HK-2 (cell line): ENCODE measurements at regions not wholly inside any gene's neighbourhood (a gene's known extent, or its start where the extent isn't known, plus 50 kb on each side); places are given as distances from the start of the nearest gene placed in this dataset.
A peak's percentile ranks its signal among the peaks of the same experiment; 100 is the strongest.
"Not testable (repeated sequence)": the region's sequence is repeated elsewhere in the genome, so short reads cannot be mapped to it uniquely, and the experiment has no call there.

Experiments used
- DNase-seq: peaks from one replicate; pipeline ENCODE4 v3.0.0-alpha.2; 2018; ENCODE audit not compliant: unreplicated experiment

GRCh38 chr3:160097478-160097877 lies 108.8 kb downstream of the IL12A start:
- DNase-seq, result no peak

GRCh38 chr3:160098261-160098908 lies 109.8 kb downstream of the IL12A start:
- no peak for DNase-seq

GRCh38 chr3:160098926-160099626 lies 110.4 kb downstream of the IL12A start:
- no peak for DNase-seq

- no peak for DNase-seq
Observed at GRCh38 chr3:160099834-160100233, 111.2 kb downstream of the IL12A start.

GRCh38 chr3:160100610-160101009 lies 112.0 kb downstream of the IL12A start:
- DNase-seq, result no peak

- DNase-seq, result not testable (repeated sequence)
Observed at GRCh38 chr3:160102001-160102400, 113.4 kb downstream of the IL12A start.

GRCh38 chr3:160103397-160103796 lies 114.8 kb downstream of the IL12A start:
- DNase-seq, result no peak

- no peak for DNase-seq
Observed at GRCh38 chr3:160105907-160106584, 117.4 kb downstream of the IL12A start.

- DNase-seq, result no peak
Observed at GRCh38 chr3:160106905-160107861, 118.0 kb upstream of the C3orf80 start.

GRCh38 chr3:160108362-160108761 lies 116.9 kb upstream of the C3orf80 start:
- no peak for DNase-seq

- no peak for DNase-seq
Observed at GRCh38 chr3:160112481-160112880, 112.7 kb upstream of the C3orf80 start.

GRCh38 chr3:160112996-160113395 lies 112.2 kb upstream of the C3orf80 start:
- no peak for DNase-seq

- DNase-seq, result no peak
Observed at GRCh38 chr3:160114355-160114995, 110.7 kb upstream of the C3orf80 start.

GRCh38 chr3:160115387-160115786 lies 109.8 kb upstream of the C3orf80 start:
- no peak for DNase-seq

- DNase-seq, result no peak
Observed at GRCh38 chr3:160124224-160124623, 101.0 kb upstream of the C3orf80 start.

GRCh38 chr3:160125258-160125657 lies 100.0 kb upstream of the C3orf80 start:
- no peak for DNase-seq

GRCh38 chr3:160126051-160126450 lies 99.2 kb upstream of the C3orf80 start:
- no peak for DNase-seq

- DNase-seq, result no peak
Observed at GRCh38 chr3:160126761-160127160, 98.5 kb upstream of the C3orf80 start.

GRCh38 chr3:160127308-160127707 lies 97.9 kb upstream of the C3orf80 start:
- no peak for DNase-seq

GRCh38 chr3:160128056-160128455 lies 97.2 kb upstream of the C3orf80 start:
- DNase-seq, result no peak

- peak; percentile 26 for DNase-seq
Observed at GRCh38 chr3:160129459-160130061, 95.7 kb upstream of the C3orf80 start.
